HepG2 (cell line): ENCODE measurements at regions not wholly inside any gene's neighbourhood (a gene's known extent, or its start where the extent isn't known, plus 50 kb on each side); places are given as distances from the start of the nearest gene placed in this dataset.

ENCODE experiments used
- FLYWCH1 ChIP-seq: sonication (generic); formaldehyde crosslinking; IDR thresholded peaks from 2 replicates; pipeline ENCODE4 v1.8.1; 2023; ENCODE audit warnings: mild to moderate bottlenecking, missing genetic modification reagents
- GFI1 ChIP-seq: sonication (generic); formaldehyde crosslinking; IDR thresholded peaks from 2 replicates; pipeline ENCODE4 v1.5.0; 2020; ENCODE audit warnings: missing genetic modification reagents, mild to moderate bottlenecking, borderline replicate concordance
- HES4 ChIP-seq: sonication (generic); formaldehyde crosslinking; IDR thresholded peaks from 2 replicates; pipeline ENCODE4 v1.9.0; 2021; ENCODE audit warnings: mild to moderate bottlenecking, missing genetic modification reagents, borderline replicate concordance
- HMG20B ChIP-seq: conservative IDR thresholded peaks from 2 replicates; pipeline ENCODE4 v1.6.1; 2016; ENCODE audit warnings: missing genetic modification reagents, missing compliant biosample characterization
- MED8 ChIP-seq: sonication (generic); formaldehyde crosslinking; IDR thresholded peaks from 2 replicates; pipeline ENCODE4 v1.8.1; 2023; ENCODE audit warnings: mild to moderate bottlenecking, missing genetic modification reagents; ENCODE audit not compliant: insufficient replicate concordance
- MTA3 ChIP-seq: sonication (generic); formaldehyde crosslinking; IDR thresholded peaks from 2 replicates; pipeline ENCODE4 v1.4.0; 2020; ENCODE audit warnings: missing genetic modification reagents
- NFYC ChIP-seq: IDR thresholded peaks from 2 replicates; pipeline ENCODE4 v1.6.1; 2016; ENCODE audit warnings: missing genetic modification reagents, missing compliant biosample characterization
- POLR2G ChIP-seq: fragments of 200-400 bp; formaldehyde crosslinking; IDR thresholded peaks from 2 replicates; pipeline ENCODE4 v1.6.1; 2018; ENCODE audit warnings: mild to moderate bottlenecking, low read depth, low read length, moderate library complexity
- REST ChIP-seq, 2 experiments: IDR thresholded peaks; 2 replicates each; pipeline ENCODE4 v1.6.1; 2011 to 2012; ENCODE audit warnings: low read length in 2 of 2, borderline replicate concordance in 1 of 2, low read depth in 1 of 2, mild to moderate bottlenecking in 1 of 2, moderate library complexity in 1 of 2
- SETDB1 ChIP-seq: sonication (generic); formaldehyde crosslinking; IDR thresholded peaks from 2 replicates; pipeline ENCODE4 v1.5.1; 2020; ENCODE audit warnings: missing genetic modification reagents, mild to moderate bottlenecking, borderline replicate concordance
- SOX13 ChIP-seq, 3 experiments: fragments of 450-650 bp in 1 of 3; sonication (generic) in 1 of 3; formaldehyde crosslinking in 1 of 3; IDR thresholded peaks in 2 of 3; conservative IDR thresholded peaks in 1 of 3; 2 replicates each; pipeline versions ENCODE4 v1.5.0 to v1.6.1; 2016 to 2020; ENCODE audit warnings: antibody characterized with exemption in 1 of 3, mild to moderate bottlenecking in 1 of 3, missing compliant biosample characterization in 1 of 3, missing genetic modification reagents in 1 of 3, moderate library complexity in 1 of 3
- ZBTB20 ChIP-seq: sonication (generic); formaldehyde crosslinking; IDR thresholded peaks from 2 replicates; pipeline ENCODE4 v1.8.1; 2023; ENCODE audit warnings: missing genetic modification reagents, low read depth, mild to moderate bottlenecking, borderline replicate concordance
- ZKSCAN5 ChIP-seq: sonication (generic); formaldehyde crosslinking; IDR thresholded peaks from 2 replicates; pipeline ENCODE4 v1.5.1; 2020; ENCODE audit warnings: mild to moderate bottlenecking, missing genetic modification reagents
- ZNF354B ChIP-seq: sonication (generic); formaldehyde crosslinking; IDR thresholded peaks from 2 replicates; pipeline ENCODE4 v1.8.0; 2022; ENCODE audit warnings: mild to moderate bottlenecking, missing genetic modification reagents
- ZNF367 ChIP-seq: sonication (generic); formaldehyde crosslinking; IDR thresholded peaks from 2 replicates; pipeline ENCODE4 v1.4.0; 2020; ENCODE audit warnings: missing genetic modification reagents, borderline replicate concordance
- TF ChIP-seq, protein P1 (sequence below): sonication (generic); formaldehyde crosslinking; conservative IDR thresholded peaks from 2 replicates; pipeline ENCODE4 v1.4.0; 2020; ENCODE audit warnings: mild to moderate bottlenecking, missing genetic modification reagents, moderate library complexity
- TF ChIP-seq, protein P2 (sequence below): sonication (generic); formaldehyde crosslinking; IDR thresholded peaks from 2 replicates; pipeline ENCODE4 v1.5.0; 2020; ENCODE audit warnings: missing genetic modification reagents
- TF ChIP-seq, protein P3 (sequence below): sonication (generic); formaldehyde crosslinking; IDR thresholded peaks from 2 replicates; pipeline ENCODE4 v1.4.0; 2020; ENCODE audit warnings: missing genetic modification reagents

- no peak for TF ChIP-seq FLYWCH1 (CRISPR knock-in tag)
- no peak for TF ChIP-seq SETDB1
- no peak for TF ChIP-seq POLR2G
- no peak for TF ChIP-seq ZBTB20
- no peak for TF ChIP-seq SOX13 (IDR thresholded peaks at IDR 0.05)
- peak in 1 of 2 experiments; percentile 5; a peak in 1 of 4 replicates for TF ChIP-seq SOX13 (CRISPR knock-in tag; conservative IDR thresholded peaks at IDR 0.05 in 1 of 2, IDR thresholded peaks at IDR 0.05 in 1 of 2)
- no peak for TF ChIP-seq HMG20B (CRISPR knock-in tag)
- no peak for TF ChIP-seq ZKSCAN5
- TF ChIP-seq, protein P1, sequence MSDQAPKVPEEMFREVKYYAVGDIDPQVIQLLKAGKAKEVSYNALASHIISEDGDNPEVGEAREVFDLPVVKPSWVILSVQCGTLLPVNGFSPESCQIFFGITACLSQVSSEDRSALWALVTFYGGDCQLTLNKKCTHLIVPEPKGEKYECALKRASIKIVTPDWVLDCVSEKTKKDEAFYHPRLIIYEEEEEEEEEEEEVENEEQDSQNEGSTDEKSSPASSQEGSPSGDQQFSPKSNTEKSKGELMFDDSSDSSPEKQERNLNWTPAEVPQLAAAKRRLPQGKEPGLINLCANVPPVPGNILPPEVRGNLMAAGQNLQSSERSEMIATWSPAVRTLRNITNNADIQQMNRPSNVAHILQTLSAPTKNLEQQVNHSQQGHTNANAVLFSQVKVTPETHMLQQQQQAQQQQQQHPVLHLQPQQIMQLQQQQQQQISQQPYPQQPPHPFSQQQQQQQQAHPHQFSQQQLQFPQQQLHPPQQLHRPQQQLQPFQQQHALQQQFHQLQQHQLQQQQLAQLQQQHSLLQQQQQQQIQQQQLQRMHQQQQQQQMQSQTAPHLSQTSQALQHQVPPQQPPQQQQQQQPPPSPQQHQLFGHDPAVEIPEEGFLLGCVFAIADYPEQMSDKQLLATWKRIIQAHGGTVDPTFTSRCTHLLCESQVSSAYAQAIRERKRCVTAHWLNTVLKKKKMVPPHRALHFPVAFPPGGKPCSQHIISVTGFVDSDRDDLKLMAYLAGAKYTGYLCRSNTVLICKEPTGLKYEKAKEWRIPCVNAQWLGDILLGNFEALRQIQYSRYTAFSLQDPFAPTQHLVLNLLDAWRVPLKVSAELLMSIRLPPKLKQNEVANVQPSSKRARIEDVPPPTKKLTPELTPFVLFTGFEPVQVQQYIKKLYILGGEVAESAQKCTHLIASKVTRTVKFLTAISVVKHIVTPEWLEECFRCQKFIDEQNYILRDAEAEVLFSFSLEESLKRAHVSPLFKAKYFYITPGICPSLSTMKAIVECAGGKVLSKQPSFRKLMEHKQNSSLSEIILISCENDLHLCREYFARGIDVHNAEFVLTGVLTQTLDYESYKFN (CRISPR knock-in tag) = 0 out of 2 replicates have a peak, but pooled peaks have one; percentile 16
- no peak for TF ChIP-seq ZNF367 (CRISPR knock-in tag)
- TF ChIP-seq ZNF354B (CRISPR knock-in tag) = no peak
- TF ChIP-seq MED8 = no peak
- TF ChIP-seq NFYC (CRISPR knock-in tag) = peak; percentile 12; the same call in 1 of the 2 replicates
- TF ChIP-seq, protein P2, sequence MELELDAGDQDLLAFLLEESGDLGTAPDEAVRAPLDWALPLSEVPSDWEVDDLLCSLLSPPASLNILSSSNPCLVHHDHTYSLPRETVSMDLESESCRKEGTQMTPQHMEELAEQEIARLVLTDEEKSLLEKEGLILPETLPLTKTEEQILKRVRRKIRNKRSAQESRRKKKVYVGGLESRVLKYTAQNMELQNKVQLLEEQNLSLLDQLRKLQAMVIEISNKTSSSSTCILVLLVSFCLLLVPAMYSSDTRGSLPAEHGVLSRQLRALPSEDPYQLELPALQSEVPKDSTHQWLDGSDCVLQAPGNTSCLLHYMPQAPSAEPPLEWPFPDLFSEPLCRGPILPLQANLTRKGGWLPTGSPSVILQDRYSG (CRISPR knock-in tag) = 0 out of 2 replicates have a peak, but pooled peaks have one; percentile 35
- TF ChIP-seq, protein P3, sequence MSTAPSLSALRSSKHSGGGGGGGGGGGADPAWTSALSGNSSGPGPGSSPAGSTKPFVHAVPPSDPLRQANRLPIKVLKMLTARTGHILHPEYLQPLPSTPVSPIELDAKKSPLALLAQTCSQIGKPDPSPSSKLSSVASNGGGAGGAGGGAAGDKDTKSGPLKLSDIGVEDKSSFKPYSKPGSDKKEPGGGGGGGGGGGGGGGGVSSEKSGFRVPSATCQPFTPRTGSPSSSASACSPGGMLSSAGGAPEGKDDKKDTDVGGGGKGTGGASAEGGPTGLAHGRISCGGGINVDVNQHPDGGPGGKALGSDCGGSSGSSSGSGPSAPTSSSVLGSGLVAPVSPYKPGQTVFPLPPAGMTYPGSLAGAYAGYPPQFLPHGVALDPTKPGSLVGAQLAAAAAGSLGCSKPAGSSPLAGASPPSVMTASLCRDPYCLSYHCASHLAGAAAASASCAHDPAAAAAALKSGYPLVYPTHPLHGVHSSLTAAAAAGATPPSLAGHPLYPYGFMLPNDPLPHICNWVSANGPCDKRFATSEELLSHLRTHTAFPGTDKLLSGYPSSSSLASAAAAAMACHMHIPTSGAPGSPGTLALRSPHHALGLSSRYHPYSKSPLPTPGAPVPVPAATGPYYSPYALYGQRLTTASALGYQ (CRISPR knock-in tag) = no peak
- peak; percentile 43; the same call in 1 of the 2 replicates for TF ChIP-seq GFI1 (CRISPR knock-in tag)
- no peak for TF ChIP-seq REST (IDR thresholded peaks at IDR 0.05; ENCODE audit: borderline replicate concordance in 1 of 2, low read depth in 1 of 2, low read length in 2 of 2)
- no peak for TF ChIP-seq HES4
- TF ChIP-seq MTA3 (CRISPR knock-in tag) = 0 out of 2 replicates have a peak, but pooled peaks have one; percentile 22
Measured at GRCh38 chr20:53679597-53680309, 86.1 kb upstream of the ZNF217 start (continued).
